H9 (cell line): ENCODE measurements at regions not wholly inside any gene's neighbourhood (a gene's known extent, or its start where the extent isn't known, plus 50 kb on each side); places are given as distances from the start of the nearest gene placed in this dataset.

Experiments used
- DNase-seq: peaks from one replicate; pipeline ENCODE4 v3.0.0-alpha.2; 2017
- H2AFZ ChIP-seq: one replicate; pipeline ENCODE4 v1.6.1; 2013; ENCODE audit warnings: mild to moderate bottlenecking, low read length, control low read depth, moderate library complexity
- H2AK5ac ChIP-seq: 2 replicates; pipeline ENCODE4 v1.6.1; 2013; ENCODE audit warnings: low read length, control low read depth, mixed read lengths; ENCODE audit not compliant: insufficient read length
- H2BK120ac ChIP-seq: one replicate; pipeline ENCODE4 v1.6.1; 2013; ENCODE audit warnings: low read depth, mild to moderate bottlenecking, low read length, control low read depth, inconsistent platforms; ENCODE audit not compliant: poor library complexity, severe bottlenecking
- H2BK12ac ChIP-seq: 2 replicates; pipeline ENCODE4 v1.6.1; 2013; ENCODE audit warnings: low read length, control low read depth, mixed read lengths, low read depth; ENCODE audit not compliant: insufficient read length
- H2BK15ac ChIP-seq: 2 replicates; pipeline ENCODE4 v1.6.1; 2013; ENCODE audit warnings: low read depth, low read length, control low read depth
- H2BK20ac ChIP-seq: one replicate; pipeline ENCODE4 v1.6.1; 2013; ENCODE audit warnings: low read depth, mild to moderate bottlenecking, low read length, control low read depth, inconsistent platforms; ENCODE audit not compliant: poor library complexity, severe bottlenecking
- H2BK5ac ChIP-seq: 2 replicates; pipeline ENCODE4 v1.6.1; 2013; ENCODE audit warnings: low read length, control low read depth, mixed read lengths; ENCODE audit not compliant: insufficient read length
- H3K14ac ChIP-seq: 2 replicates; pipeline ENCODE4 v1.6.1; 2013; ENCODE audit warnings: low read length, control low read depth; ENCODE audit not compliant: insufficient read depth
- H3K18ac ChIP-seq: 2 replicates; pipeline ENCODE4 v1.6.1; 2013; ENCODE audit warnings: low read depth, mild to moderate bottlenecking, mixed read lengths, low read length, control low read depth; ENCODE audit not compliant: insufficient read length
- H3K23ac ChIP-seq: 2 replicates; pipeline ENCODE4 v1.6.1; 2013; ENCODE audit warnings: low read length, control low read depth, mixed read lengths, low read depth; ENCODE audit not compliant: insufficient read length
- H3K23me2 ChIP-seq: 2 replicates; pipeline ENCODE4 v1.6.1; 2013; ENCODE audit warnings: low read depth, mild to moderate bottlenecking, mixed read lengths, low read length, control low read depth; ENCODE audit not compliant: insufficient read length, poor library complexity, severe bottlenecking
- H3K27ac ChIP-seq: 2 replicates; pipeline ENCODE4 v1.5.1; 2013; ENCODE audit warnings: low read length, control low read depth, mixed read lengths, low read depth; ENCODE audit not compliant: insufficient read length
- H3K27me3 ChIP-seq: 2 replicates; pipeline ENCODE4 v1.6.1; 2013; ENCODE audit warnings: low read length, control low read depth, inconsistent platforms; ENCODE audit not compliant: insufficient read depth
- H3K4ac ChIP-seq: 2 replicates; pipeline ENCODE4 v1.6.1; 2013; ENCODE audit warnings: low read depth, mild to moderate bottlenecking, control low read depth, inconsistent platforms, low read length, moderate library complexity
- H3K4me1 ChIP-seq: 2 replicates; pipeline ENCODE4 v1.6.1; 2013; ENCODE audit warnings: low read length, control low read depth, inconsistent platforms; ENCODE audit not compliant: insufficient read depth
- H3K4me2 ChIP-seq: 2 replicates; pipeline ENCODE4 v1.6.1; 2013; ENCODE audit warnings: low read length, control low read depth, mixed read lengths; ENCODE audit not compliant: insufficient read length, insufficient read depth
- H3K56ac ChIP-seq: 2 replicates; pipeline ENCODE4 v1.6.1; 2013; ENCODE audit warnings: low read depth, mild to moderate bottlenecking, mixed read lengths, low read length, control low read depth; ENCODE audit not compliant: insufficient read length
- H3K79me1 ChIP-seq: 2 replicates; pipeline ENCODE4 v1.6.1; 2013; ENCODE audit warnings: low read depth, mild to moderate bottlenecking, moderate library complexity, low read length, control low read depth, inconsistent platforms; ENCODE audit not compliant: insufficient read depth, poor library complexity, severe bottlenecking
- H3K79me2 ChIP-seq: 2 replicates; pipeline ENCODE4 v1.6.1; 2013; ENCODE audit warnings: low read length, control low read depth, inconsistent platforms; ENCODE audit not compliant: insufficient read depth
- H3K9ac ChIP-seq: 2 replicates; pipeline ENCODE4 v1.6.1; 2013; ENCODE audit warnings: low read length, control low read depth, mixed read lengths; ENCODE audit not compliant: insufficient read length; ENCODE audit errors: extremely low read depth
- H3K9me3 ChIP-seq: one replicate; pipeline ENCODE4 v1.6.1; 2013; ENCODE audit warnings: low read depth, low read length, inconsistent platforms; ENCODE audit not compliant: control insufficient read depth
- H3T11ph ChIP-seq: one replicate; pipeline ENCODE4 v1.6.1; 2013; ENCODE audit warnings: mild to moderate bottlenecking, low read length, control low read depth, inconsistent platforms
- H4K20me1 ChIP-seq: one replicate; pipeline ENCODE4 v1.6.1; 2013; ENCODE audit not compliant: control insufficient read depth, insufficient read length, insufficient read depth
- H4K5ac ChIP-seq: 2 replicates; pipeline ENCODE4 v1.6.1; 2013; ENCODE audit warnings: low read depth, mild to moderate bottlenecking, mixed read lengths, low read length, control low read depth; ENCODE audit not compliant: insufficient read length
- H4K8ac ChIP-seq: replicated peaks from 2 replicates; pipeline ENCODE4 v1.6.1; 2013; ENCODE audit warnings: low read length, control low read depth, mixed read lengths, low read depth; ENCODE audit not compliant: insufficient read length
- H4K91ac ChIP-seq: 2 replicates; pipeline ENCODE4 v1.6.1; 2013; ENCODE audit warnings: low read depth, mild to moderate bottlenecking, moderate library complexity, mixed read lengths, low read length, control low read depth; ENCODE audit not compliant: insufficient read length
- H3K27ac Mint-ChIP-seq, 3 experiments: 2 replicates in 2 of 3; 3 replicates in 1 of 3; pipeline ENCODE4 v1.8.0; 2020 to 2021; ENCODE audit warnings: mixed read lengths in 3 of 3, mild to moderate bottlenecking in 1 of 3, moderate library complexity in 1 of 3
- H3K27me3 Mint-ChIP-seq: 2 replicates; pipeline ENCODE4 v1.8.0; 2021; ENCODE audit warnings: low read depth, mild to moderate bottlenecking, moderate library complexity, mixed read lengths
- H3K36me3 Mint-ChIP-seq, 3 experiments: 2 replicates in 2 of 3; 3 replicates in 1 of 3; pipeline ENCODE4 v1.8.0; 2020 to 2021; ENCODE audit warnings: low read depth in 3 of 3, mixed read lengths in 3 of 3; ENCODE audit not compliant: insufficient read depth in 1 of 3
- H3K4me1 Mint-ChIP-seq, 2 experiments: 2 replicates each; pipeline ENCODE4 v1.8.0; 2020; ENCODE audit warnings: mixed read lengths in 2 of 2
- H3K4me3 Mint-ChIP-seq, 2 experiments: 2 replicates in 1 of 2; 3 replicates in 1 of 2; pipeline ENCODE4 v1.8.0; 2020 to 2021; ENCODE audit warnings: mild to moderate bottlenecking in 2 of 2, mixed read lengths in 2 of 2, moderate library complexity in 1 of 2
- H3K9me3 Mint-ChIP-seq, 2 experiments: 2 replicates in 1 of 2; 3 replicates in 1 of 2; pipeline ENCODE4 v1.8.0; 2020; ENCODE audit warnings: mild to moderate bottlenecking in 2 of 2, mixed read lengths in 2 of 2, moderate library complexity in 1 of 2
- TF ChIP-seq, protein P1 (sequence below): fragments of 200-600 bp; sonication (generic); conservative IDR thresholded peaks from 3 replicates; pipeline ENCODE4 v1.8.0; 2021; ENCODE audit warnings: antibody characterized with exemption, mild to moderate bottlenecking

DNA sequence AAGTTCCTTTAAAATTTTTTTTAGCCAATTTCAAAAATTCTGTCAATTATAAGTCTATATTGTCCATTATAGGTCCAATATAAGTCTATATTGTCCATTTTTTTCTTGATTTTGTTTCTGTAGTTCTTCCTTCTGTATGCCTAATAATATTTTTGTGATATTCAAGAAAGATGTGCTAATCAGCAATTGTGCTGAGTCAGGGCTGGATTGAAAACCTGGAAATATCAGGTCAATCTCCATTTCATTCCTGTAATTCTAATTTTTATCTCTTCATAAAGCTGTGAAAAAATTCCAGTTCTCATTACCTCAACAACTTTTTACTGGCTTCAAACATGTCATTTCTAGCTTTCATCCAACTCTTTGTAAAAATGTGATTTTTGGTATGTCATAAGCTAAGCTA, 353.7 kb downstream of the SLITRK6 start:
- H3K27me3 Mint-ChIP-seq, result no peaks in the 10 kb centered on the region
- Histone ChIP-seq H3K56ac (no peak overlapping the region), H2AK5ac (no peak overlapping the region), H3K27ac (no peak overlapping the region), H3K23ac (no peak overlapping the region), H3K4ac (no peak overlapping the region), H4K91ac (no peak overlapping the region), H2BK5ac (no peak overlapping the region), H3K4me2 (no peak overlapping the region), H2BK120ac (no peak overlapping the region), H4K5ac (no peak overlapping the region), H3K23me2 (no peaks in the 10 kb centered on the region), H3T11ph (no peak overlapping the region), H3K4me1 (peaks cover 2% of the 10 kb centered on the region; the same call in 1 of the 2 replicates), H3K27me3 (no peaks in the 10 kb centered on the region), H2AFZ (no peak overlapping the region), H4K8ac (no peak overlapping the region), H2BK15ac (no peak overlapping the region), H4K20me1 (no peaks in the 10 kb centered on the region), H3K18ac (no peak overlapping the region), H3K79me2 (no peaks in the 10 kb centered on the region), H3K14ac (no peak overlapping the region), H3K79me1 (no peaks in the 10 kb centered on the region), H3K9ac (no peak overlapping the region), H3K9me3 (no peaks in the 10 kb centered on the region), H2BK20ac (no peak overlapping the region), H2BK12ac (no peak overlapping the region)
- no peak for DNase-seq
- peaks cover 16 to 30% of the 10 kb centered on the region in 2 experiments for H3K4me1 Mint-ChIP-seq
- H3K36me3 Mint-ChIP-seq, result no peaks in the 10 kb centered on the region
- TF ChIP-seq, protein P1, sequence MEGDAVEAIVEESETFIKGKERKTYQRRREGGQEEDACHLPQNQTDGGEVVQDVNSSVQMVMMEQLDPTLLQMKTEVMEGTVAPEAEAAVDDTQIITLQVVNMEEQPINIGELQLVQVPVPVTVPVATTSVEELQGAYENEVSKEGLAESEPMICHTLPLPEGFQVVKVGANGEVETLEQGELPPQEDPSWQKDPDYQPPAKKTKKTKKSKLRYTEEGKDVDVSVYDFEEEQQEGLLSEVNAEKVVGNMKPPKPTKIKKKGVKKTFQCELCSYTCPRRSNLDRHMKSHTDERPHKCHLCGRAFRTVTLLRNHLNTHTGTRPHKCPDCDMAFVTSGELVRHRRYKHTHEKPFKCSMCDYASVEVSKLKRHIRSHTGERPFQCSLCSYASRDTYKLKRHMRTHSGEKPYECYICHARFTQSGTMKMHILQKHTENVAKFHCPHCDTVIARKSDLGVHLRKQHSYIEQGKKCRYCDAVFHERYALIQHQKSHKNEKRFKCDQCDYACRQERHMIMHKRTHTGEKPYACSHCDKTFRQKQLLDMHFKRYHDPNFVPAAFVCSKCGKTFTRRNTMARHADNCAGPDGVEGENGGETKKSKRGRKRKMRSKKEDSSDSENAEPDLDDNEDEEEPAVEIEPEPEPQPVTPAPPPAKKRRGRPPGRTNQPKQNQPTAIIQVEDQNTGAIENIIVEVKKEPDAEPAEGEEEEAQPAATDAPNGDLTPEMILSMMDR, result no peak
- no peaks in the 10 kb centered on the region for H3K9me3 Mint-ChIP-seq
- no peak overlapping the region for H3K27ac Mint-ChIP-seq
- H3K4me3 Mint-ChIP-seq, result no peak overlapping the region
